HUDEP-2 (cell line): ENCODE measurements at regions not wholly inside any gene's neighbourhood (a gene's known extent, or its start where the extent isn't known, plus 50 kb on each side); places are given as distances from the start of the nearest gene placed in this dataset.

ENCODE experiments used
- DNase-seq, 76 experiments: peaks; one replicate each; lab custom pipeline; 2025; ENCODE audit not compliant: unreplicated experiment in 76 of 76; lab: John Stamatoyannopoulos, UW

GRCh38 chr12:39240587-39240986 is 202.3 kb downstream of the KIF21A start:
- DNase-seq: no peak

DNA sequence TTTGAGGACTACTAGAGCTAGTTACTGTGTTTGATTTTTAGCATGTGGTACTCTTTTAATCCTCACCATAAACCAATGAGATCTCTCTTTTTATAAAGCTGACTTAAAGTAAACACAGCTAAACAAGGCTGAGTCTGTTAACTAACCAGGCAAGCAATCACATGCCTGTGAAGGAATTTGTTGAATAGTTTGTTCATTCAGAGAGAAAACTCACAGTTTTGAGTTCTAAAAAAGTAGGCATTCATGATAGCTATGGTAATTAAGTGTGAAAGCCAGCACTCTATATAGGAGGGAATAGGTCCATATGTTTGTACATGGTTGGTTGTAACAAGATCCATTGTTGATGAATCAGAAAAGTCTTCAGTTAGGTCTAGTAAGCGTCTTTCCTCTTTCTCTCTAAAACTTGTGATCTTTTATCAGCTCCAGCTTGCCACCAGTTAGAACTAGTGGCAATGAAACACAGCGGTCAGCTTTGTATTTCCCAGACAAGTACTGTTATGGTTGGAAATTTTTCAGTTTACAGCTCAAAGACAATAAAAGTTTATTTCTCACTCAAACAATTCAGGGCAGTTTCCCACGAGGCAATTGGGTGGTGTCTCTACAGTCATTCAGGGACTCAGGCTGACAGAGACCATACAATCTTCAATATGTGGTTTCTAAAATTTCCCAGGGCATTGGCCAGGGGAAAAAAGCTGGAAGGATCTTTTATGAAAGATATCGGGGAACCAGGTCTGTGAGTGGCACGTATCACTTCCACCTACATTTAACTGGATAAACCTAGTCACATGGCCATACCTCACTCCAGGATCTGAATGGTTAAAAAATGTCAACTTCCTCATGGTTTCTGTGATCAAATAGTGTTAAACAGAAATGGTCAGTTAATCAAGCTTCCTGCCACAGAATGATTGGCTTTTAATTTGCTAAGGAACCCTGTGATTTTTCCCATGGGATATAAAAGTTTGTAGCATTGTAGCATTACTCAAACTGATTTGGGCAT is 203.1 kb downstream of the KIF21A start:
- DNase-seq: no peak

DNA sequence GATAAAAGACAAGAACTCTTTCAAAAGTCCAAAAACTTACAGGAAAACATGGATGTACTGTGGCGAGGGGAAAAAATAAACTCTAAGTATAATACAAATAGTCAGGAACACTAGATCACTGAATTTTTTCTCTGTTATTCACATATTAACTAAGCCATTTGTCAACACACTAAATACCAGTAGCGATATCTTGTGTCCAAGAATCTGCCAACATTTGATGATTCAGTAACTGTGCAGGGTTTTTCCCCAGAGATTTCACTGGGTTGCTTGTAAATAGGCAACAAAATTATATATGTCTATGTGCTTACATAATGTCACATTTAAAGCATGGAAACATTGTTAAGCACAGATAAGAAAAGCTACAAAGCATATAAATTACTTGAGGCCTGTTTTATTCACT is 205.9 kb downstream of the KIF21A start:
- no peak for DNase-seq

DNA sequence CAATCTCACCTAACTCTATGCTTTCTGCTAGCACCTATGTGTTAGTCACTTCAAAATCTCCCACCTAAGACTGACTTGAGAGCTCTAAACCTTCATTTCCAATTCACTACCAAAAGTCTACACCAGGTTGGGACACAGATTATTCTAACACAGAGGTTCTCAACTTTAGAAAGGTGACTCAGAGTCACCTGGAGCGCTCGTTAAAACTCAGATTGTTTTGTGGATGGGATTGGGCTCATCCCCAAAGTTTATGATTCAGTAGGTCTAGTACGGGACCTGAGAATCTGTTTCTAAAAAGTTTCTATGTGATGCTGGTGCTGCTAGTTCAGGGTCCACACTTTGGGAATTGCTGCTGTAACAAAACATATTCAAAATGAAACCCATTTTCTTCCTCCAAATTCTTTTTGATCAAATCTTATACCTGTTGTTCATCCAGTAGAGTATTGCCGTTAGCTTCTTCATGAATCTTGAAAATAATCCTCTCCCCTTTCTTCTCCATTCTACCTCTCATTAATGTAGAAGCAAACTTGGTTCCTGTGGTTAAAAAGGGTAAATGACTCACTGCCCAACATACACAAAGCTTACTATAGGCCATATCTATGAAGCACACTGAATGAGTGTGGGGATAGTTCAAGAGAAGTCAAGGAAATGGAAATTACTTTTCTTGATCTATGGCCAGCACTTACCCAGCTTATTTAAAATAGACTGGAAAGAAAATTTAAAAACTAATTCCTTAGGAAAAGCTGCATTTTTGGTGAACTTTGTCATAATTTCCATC is 206.7 kb downstream of the KIF21A start:
- no peak for DNase-seq

DNA sequence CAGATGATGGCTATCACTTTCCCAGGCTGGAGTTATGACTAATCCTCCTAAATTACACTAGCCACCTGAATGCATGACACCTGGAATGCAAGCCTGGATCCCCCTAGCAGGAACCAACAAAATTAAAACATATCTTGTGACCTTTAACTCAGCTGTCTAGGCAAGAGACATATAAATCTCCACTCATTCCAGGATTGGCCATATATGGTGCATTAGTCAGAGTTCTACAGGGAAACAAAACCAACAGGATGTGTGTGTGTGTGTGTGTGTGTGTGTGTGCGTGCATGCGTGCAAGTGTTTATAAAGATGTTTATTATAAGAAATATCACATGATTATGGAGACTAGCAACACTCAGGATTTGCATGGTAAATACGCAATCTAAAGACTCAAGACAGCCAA is 212.8 kb downstream of the KIF21A start:
- DNase-seq: no peak

DNA sequence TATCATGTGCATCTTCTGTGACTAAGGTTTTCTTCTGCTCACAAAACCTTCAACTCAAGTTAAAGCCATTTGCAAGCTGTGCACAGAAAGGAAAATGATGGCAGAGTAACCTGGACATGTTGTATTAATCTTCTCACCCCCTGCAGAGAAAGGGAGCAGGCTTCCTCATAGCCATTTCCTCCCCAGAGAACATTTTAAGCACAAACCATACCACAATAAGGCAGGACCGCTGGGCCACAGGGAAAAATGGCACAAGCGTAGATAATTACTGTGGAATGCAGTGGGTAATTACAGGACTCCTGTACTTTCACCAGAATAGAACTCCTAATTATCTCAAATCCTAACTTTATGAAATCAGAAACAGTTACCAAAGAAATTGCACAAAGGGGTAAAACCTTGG is 215.7 kb downstream of the KIF21A start:
- no peak for DNase-seq

DNA sequence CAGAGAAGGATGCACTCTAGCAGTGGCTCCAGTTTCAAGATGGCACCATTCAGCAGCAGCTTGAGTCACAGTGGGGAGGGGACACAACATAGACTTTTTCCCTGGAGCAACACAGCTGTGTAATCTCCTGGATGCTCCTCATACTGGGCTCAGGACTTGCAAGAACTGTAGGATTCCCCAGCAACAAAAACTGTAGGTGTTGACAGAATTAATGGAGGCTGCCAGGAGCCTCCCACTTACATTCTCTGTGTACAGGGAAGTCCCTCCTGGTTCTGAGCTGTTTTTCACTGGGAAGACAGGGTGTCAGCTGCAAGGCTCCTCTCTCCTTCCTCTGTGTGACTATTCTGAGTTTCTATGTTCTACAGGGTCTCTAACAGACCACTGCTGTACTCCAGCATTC is 217.9 kb downstream of the KIF21A start:
- DNase-seq: no peak

GRCh38 chr12:39205969-39206368 is 237.0 kb downstream of the KIF21A start:
- no peak for DNase-seq

- DNase-seq: no peak
These were observed 243.6 kb downstream of the KIF21A start for GRCh38 chr12:39199351-39199750.

- no peak for DNase-seq
These were observed 254.2 kb downstream of the KIF21A start for GRCh38 chr12:39188689-39189088.

- DNase-seq: no peak
These were observed 256.2 kb downstream of the KIF21A start for GRCh38 chr12:39186744-39187143.

GRCh38 chr12:39178837-39179236 is 264.1 kb downstream of the KIF21A start:
- DNase-seq: no peak

GRCh38 chr12:39176356-39176755 is 266.6 kb downstream of the KIF21A start:
- no peak for DNase-seq

DNA sequence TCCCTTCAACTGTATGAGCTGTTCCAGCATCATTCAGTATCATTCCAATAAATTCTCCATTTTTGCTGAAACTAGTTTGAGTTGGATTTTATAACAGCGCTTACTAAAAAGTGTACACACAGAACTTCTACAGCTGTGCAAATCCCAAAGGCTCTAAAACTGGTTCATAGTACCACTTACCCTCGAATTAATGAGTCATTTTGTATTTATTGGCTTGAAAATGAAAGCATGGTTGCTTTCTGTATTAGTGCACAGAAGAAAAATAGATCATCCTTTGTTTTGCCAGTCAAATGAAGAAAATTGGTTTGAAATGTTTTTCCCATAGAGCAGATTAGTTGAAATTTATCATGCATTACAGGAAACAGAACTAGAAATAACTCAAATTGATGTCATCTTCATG is 268.3 kb upstream of the CPNE8 start:
- no peak for DNase-seq

DNA sequence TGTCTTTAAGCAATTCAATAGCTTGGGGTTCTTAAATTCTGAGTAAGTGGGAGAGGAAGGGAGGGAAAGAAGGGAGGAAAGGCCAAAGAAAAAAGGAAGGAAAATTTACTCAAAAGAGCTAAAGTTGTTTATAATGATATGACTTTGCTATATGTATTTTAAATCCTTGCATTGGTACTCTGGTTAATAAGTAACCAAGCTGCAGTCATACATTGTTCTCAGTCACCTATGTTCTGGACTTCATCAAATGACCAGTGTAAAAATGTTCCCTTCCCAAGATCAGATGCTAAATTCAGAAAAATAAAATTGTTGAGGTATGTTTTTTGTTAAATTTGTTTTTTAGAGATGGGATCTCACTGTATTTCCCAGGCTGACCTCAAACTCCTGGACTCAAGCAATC is 259.9 kb upstream of the CPNE8 start:
- no peak for DNase-seq

DNA sequence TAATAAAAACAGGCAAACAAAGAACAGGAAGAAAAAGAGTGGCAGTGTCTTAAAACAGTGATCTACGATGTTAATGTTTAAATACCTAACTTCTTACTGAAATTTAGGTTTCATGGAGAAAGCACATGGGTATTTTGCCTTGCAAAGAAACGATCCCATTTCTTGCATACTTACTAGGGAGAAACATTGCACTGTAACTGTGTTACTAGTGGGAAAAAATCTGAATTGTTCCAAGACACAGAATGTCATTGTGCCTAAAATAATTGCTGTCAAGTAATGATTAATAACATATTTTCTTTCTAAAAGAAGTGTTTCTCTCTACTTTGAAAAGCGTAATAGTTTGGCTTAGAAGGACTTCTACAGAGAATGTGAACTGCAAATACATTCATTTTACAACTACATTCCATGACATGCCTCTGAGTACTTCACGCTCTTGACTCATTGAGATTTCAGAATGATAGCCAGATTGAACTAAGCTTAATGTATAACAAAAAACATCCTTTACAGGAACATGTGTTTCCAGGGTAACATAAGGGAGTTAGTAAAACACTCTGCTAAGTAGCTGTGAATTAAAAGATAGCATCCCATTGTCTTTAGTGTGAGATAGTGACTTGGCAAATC is 256.2 kb upstream of the CPNE8 start:
- no peak for DNase-seq

DNA sequence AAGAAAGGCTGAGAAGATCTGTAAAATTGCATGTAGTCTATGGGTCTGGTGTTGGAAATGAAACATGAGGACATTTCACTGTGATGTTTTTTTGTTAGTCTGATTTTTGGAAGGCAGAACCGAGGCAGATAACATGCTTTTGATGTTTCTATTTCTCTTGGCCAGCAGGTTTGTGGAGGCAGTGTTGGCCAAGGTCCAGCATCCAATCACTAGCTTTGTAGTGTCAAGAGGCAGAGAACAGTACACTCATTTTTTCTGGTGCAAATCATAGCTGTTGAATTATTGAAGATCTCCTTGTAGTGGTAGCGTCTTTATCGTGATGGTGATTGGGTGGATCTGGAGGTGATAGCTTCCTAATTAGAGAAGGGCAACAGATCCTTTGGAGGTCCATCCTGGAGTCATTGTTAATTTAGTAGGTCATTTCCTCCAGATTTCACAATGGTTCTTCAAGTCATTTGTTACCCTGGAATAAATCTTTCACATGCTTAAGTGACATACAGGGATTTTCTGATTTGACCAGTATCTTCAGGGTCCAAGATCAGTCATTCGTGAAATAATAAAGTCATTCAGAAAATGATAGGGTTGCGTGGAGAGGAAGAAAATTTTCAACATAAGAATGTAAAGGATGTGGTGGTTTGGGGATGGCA is 252.4 kb upstream of the CPNE8 start:
- no peak for DNase-seq

DNA sequence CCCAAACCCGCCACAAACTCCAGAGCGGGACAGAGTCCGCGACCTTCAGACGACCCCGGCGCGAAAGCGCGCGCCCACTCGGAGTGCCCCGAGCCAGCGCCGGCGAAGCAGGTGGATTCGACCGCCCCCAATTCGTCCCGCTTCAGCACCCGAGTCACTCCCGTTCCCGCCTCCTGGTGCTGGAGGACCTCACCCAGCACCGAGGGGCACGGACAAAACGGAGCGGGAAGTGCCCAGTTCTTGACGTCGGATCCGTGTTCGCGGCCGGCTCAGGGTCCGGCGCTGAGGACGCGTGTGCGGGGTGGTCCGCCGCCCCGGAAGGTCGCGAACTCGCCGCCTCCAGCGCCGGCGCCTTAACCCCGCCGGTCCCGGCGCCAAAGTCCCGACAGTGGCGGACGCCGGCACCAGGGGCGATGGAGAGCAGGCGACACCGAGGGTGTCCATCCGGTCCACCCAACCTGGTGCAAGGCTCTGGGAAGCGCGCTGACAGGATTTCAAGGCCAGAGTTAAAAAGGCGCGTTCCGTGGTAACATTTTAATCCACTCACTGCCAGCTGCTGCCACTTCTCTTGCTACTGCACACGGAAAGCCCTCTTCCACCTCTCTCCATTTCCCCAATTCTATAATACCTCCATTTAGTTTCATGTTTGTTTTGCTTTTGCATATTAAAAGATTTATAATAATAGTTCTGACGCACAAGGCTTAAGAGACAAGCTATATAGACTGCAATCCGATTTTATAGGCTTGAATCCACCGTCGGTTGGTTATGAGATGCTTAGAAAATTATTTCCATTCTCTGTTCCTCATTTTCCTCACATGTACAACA is 240.0 kb upstream of the CPNE8 start:
- DNase-seq: peak in 72 of 76 experiments; percentile 2 to 83 (median 60)

DNA sequence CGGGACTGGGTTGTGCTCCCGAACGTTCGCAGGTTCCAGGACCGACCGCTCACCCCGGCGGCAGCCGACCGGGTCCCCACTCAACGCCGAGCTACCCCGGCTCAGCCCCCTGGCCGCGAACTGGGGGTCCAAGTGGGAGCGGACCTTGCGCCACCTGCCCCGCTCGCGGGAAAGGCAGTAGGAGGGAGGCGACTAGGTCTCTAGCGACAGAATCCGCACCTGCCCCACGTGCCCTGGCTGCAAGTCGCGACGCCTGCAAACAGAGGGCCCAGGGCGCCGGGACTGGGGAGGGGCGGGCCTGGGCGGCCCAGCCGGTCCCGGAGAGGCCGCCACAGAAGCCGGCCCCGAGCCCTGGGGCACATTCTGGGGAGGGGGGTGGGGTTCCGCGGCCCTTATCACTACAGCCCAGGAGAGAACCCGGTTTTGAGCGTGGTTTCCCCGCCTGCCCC is 239.2 kb upstream of the CPNE8 start:
- DNase-seq: peak in 19 of 76 experiments; percentile 1 to 47 (median 12)

DNA sequence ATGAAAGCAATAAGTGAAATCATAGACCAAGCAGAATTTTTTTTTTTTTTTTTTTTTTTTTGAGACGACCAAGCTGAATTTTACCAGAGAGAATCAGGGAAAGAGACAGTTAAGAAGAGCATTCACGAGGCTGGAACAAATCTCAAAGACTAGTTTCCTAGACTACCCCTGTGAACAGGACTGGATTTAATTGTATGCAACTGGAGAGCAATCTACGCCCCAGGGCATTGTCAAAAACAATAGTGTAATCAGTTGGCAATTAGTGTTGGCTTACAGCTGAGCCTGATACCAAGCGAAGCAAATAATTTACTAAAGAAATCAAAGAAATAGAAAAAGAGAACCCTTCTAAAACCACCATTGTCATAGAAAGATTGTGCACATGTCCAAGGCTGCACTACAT is 232.9 kb upstream of the CPNE8 start:
- DNase-seq: no peak
